Testis (tissue), 2 donors: ENCODE measurements at regions not wholly inside any gene's neighbourhood (a gene's known extent, or its start where the extent isn't known, plus 50 kb on each side); places are given as distances from the start of the nearest gene placed in this dataset.

Source experiments
- DNase-seq: peaks from one replicate; pipeline ENCODE4 v3.0.0-alpha.2; 2019
- H3K27ac ChIP-seq, 2 donors: fragments of 200-600 bp; sonication (generic); one replicate each; pipeline ENCODE4 v1.5.1; 2019
- H3K27me3 ChIP-seq: fragments of 200-600 bp; sonication (generic); one replicate; pipeline ENCODE4 v1.5.1; 2019
- H3K36me3 ChIP-seq: fragments of 200-600 bp; sonication (generic); one replicate; pipeline ENCODE4 v1.5.1; 2017; ENCODE audit warnings: low read depth; ENCODE audit errors: missing control alignments
- H3K4me1 ChIP-seq: fragments of 200-600 bp; sonication (generic); one replicate; pipeline ENCODE4 v1.5.1; 2019
- H3K4me3 ChIP-seq, 2 donors: fragments of 200-600 bp; sonication (generic); one replicate each; pipeline ENCODE4 v1.5.1; 2017 to 2019
- H3K9me3 ChIP-seq: fragments of 200-600 bp; sonication (generic); one replicate; pipeline ENCODE4 v1.5.1; 2017
- CTCF ChIP-seq, 3 experiments: fragments of 450-650 bp in 2 of 3; fragments of 200-600 bp in 1 of 3; sonication (generic) in 1 of 3; IDR thresholded peaks; one replicate each; pipeline ENCODE4 v1.5.1; 2016 to 2019; ENCODE audit warnings: antibody characterized with exemption in 3 of 3, mild to moderate bottlenecking in 2 of 3, moderate library complexity in 1 of 3
- POLR2A ChIP-seq: fragments of 450-650 bp; IDR thresholded peaks from one replicate; pipeline ENCODE4 v1.6.1; 2017; ENCODE audit warnings: antibody characterized with exemption, mild to moderate bottlenecking, moderate library complexity
- WGBS, 2 donors: methylation state at CpG; one replicate each; pipeline ENCODE4 v1.1.5; 2018; 5-methylcytosine and 5-hydroxymethylcytosine counted together
- intact Hi-C: fragments of 100-400 bp; cut with DNase I; formaldehyde crosslinking; loops from one replicate; pipeline ENCODE4 v1.15.1; 2023; ENCODE audit warnings: low total_unique reads

DNA sequence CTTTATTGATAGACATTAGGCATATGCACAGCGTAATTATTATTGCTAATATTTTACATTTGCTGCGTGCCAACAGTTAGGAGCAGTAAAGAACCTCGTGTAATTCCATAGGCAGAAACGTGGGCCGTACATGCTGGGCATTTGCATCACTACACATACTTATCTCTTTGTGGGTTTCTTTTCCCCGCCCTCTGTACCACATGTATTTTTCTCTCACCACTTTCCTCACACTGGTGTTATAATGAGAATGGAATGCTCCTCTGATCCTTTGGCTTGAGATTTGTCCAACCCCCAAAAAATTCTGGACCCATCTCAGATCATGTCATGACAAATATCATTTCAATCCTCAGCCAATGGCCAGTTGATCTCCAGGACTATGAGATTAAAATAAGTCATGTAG lies 1952.6 kb upstream of the WWC1 start:
- Histone ChIP-seq H3K4me3 (no peak overlapping the region), H3K9me3 (no peaks in the 10 kb centered on the region), H3K4me1 (no peaks in the 10 kb centered on the region), H3K36me3 (no peaks in the 10 kb centered on the region), H3K27me3 (no peaks in the 10 kb centered on the region), H3K27ac (no peak overlapping the region)
- DNase-seq, result no peak
- TF ChIP-seq CTCF (IDR thresholded peaks at IDR 0.05) (no peak), POLR2A (no peak)
- intact Hi-C loops, result no loop called here
- 66 to 92% methylated on average over 6 of the region's 6 CpGs for WGBS, 2 donors

GRCh38 chr5:166340039-166340438 lies 1951.4 kb upstream of the WWC1 start:
- Histone ChIP-seq H3K4me1 (no peaks in the 10 kb centered on the region), H3K36me3 (no peaks in the 10 kb centered on the region), H3K4me3 (no peak overlapping the region), H3K27me3 (no peaks in the 10 kb centered on the region), H3K9me3 (no peaks in the 10 kb centered on the region), H3K27ac (no peak overlapping the region)
- intact Hi-C loops, result no loop called here
- no peak for TF ChIP-seq CTCF (IDR thresholded peaks at IDR 0.05)
- TF ChIP-seq POLR2A, result no peak
- 0 to 87% methylated on average over 1 of the region's 1 CpG for WGBS, 2 donors
- DNase-seq, result no peak

DNA sequence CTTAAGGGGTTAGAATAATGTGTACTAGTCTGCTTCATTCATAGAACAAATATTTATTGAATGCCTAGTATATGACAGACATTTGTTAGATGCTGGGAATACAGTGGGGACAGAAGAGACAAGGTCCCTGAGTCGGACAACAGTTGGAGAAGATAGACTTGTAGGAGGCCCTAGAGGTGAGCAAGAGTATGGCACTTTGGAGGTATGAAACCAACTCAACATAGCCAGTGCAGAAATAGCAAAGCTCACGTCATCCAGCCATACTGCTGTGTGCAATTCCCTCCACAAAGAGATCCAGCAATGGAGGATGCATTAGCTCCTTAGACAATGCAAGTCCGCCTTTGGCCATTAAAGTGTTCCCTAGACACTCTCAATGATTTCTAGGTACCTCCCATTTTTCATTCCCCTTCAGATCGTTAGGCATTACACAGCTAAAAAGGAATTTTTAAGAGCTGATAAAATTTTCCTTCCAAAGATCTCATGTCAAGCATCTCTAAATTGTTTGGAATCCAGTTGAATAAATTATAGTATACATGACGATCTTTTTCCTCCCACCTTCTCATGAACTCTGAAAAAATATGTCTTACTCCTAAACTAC lies 1949.6 kb upstream of the WWC1 start:
- WGBS, 2 donors, result 72% methylated on average over 5 of the region's 5 CpGs
- no peak for TF ChIP-seq POLR2A
- TF ChIP-seq CTCF (IDR thresholded peaks at IDR 0.05), result peak in 1 of 3 experiments; percentile 21
- Histone ChIP-seq H3K9me3 (no peaks in the 10 kb centered on the region), H3K27me3 (no peaks in the 10 kb centered on the region), H3K36me3 (no peaks in the 10 kb centered on the region), H3K4me3 (no peak overlapping the region), H3K4me1 (no peaks in the 10 kb centered on the region), H3K27ac (no peak overlapping the region)
- no peak for DNase-seq
- intact Hi-C loops, result no loop called here

DNA sequence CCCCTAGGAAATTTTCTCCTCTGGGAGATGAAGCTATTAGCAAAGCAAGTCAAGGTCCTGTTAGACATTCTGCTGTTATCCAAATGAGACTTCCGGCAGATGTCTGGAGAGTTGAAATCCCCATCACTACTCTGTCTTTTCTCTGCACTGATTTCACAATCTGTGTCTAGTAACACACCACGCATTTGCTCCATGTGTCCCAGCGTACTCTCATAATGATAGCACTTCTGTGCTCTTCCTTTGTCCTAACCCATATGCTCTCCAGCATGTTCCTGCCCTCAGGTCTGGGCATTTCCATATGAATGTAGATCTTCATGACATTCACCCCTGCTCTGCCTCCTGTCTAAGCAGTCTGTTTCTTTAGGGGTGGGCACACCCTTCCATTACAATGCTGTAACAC lies 1949.0 kb upstream of the WWC1 start:
- 42 to 64% methylated on average over 3 of the region's 3 CpGs for WGBS, 2 donors
- H3K9me3 ChIP-seq, result no peaks in the 10 kb centered on the region
- no peaks in the 10 kb centered on the region for H3K4me1 ChIP-seq
- no peak overlapping the region for H3K27ac ChIP-seq
- TF ChIP-seq CTCF (IDR thresholded peaks at IDR 0.05) (no peak), POLR2A (no peak)
- intact Hi-C loops, result no loop called here
- no peaks in the 10 kb centered on the region for H3K36me3 ChIP-seq
- no peak for DNase-seq
- no peaks in the 10 kb centered on the region for H3K27me3 ChIP-seq
- no peak overlapping the region for H3K4me3 ChIP-seq

GRCh38 chr5:166346726-166347374 lies 1944.6 kb upstream of the WWC1 start:
- TF ChIP-seq CTCF (IDR thresholded peaks at IDR 0.05) (no peak), POLR2A (no peak)
- no peaks in the 10 kb centered on the region for H3K36me3 ChIP-seq
- H3K4me1 ChIP-seq, result no peaks in the 10 kb centered on the region
- H3K4me3 ChIP-seq, result no peak overlapping the region
- H3K9me3 ChIP-seq, result no peaks in the 10 kb centered on the region
- no peak for DNase-seq
- no peaks in the 10 kb centered on the region for H3K27me3 ChIP-seq
- intact Hi-C loops, result no loop called here
- 29 to 39% methylated on average over 3 of the region's 3 CpGs for WGBS, 2 donors
- H3K27ac ChIP-seq, result no peak overlapping the region
